Cerebellar cortex (tissue), 1 donor: ENCODE measurements at regions not wholly inside any gene's neighbourhood (a gene's known extent, or its start where the extent isn't known, plus 50 kb on each side); places are given as distances from the start of the nearest gene placed in this dataset.
"Not testable (repeated sequence)": the region's sequence is repeated elsewhere in the genome, so short reads cannot be mapped to it uniquely, and the experiment has no call there.

ENCODE experiments used
- DNase-seq: peaks from one replicate; pipeline ENCODE4 v3.0.0-alpha.2; 2015; ENCODE audit warnings: low spot score

DNA sequence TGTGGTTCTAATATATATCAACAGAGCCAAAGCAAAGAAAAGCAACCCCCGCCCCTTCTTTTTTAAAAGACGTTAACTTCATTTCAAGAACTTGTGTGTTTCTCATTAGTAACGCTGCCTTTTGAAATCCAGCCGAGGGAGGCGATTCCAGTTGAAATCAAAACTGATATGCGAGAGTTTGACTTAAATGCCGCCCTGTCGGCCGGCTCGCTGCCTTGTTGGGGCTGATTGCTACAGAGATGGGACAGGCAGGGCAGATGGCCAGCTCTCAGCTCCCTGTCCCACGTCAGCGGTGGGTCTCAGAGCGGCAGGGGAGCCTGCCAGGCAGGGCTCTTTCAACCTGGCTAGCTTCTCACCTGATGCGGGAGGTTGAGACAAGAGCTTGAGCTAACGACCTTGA, 51.9 kb upstream of the ALX4 start:
- no peak for DNase-seq

DNA sequence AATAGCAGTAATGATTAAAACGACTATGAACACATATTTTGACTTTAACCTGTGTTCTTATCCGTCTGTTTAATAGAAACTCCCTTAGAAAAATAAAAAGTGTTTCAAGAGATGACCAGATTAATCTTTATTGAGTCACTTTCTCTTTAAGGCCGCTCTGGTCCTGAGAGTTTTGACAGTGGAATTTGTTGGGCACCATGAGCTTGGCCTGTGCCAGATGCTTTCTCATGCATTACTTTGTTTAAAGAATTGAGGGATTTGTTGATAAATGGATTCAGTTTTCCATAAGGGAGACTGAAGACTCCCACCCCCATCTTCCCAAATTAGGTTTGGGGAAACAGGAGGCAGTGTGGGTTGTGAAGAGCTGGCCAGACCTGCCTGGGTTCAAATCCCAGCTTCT, 53.2 kb upstream of the ALX4 start:
- DNase-seq = no peak

DNA sequence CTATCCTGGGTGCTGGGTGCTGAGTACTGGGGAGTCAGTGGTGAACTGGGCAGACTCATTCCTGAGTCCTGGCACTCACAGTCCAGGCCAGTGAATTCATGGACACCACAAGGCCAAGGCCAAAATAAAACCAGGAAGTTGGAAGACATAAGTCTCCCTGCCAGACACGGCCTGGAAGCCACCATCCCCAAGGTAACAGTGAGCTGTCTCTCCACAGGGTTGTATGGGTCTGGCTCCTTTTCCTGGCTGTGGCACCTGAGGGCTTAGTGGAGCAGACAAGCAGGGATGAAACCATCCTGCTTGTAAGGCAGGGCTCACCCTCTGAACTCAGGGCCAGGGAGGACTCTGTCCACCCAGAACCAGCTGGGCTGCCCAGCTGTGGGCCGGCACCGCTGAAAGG, 54.7 kb upstream of the ALX4 start:
- DNase-seq = no peak

DNA sequence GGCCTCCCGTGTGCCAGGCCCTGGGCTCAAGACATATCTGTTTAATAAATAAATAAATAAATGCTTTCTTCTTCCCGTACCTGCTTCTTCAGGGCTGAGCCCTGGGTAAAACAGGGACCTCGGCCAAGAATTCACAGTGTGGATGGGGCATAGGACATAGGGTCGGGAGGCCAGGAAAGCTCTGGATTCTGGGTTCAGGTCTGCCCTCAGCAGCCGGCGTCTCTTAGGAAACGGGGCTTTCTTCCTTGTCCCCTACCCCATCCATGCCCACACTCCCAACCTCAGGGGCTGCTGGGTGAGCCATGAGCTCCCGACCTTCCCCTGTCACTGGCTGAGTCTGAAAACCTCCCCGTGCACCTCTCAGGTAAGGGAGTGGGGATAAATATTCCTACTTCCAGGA, 55.7 kb upstream of the ALX4 start:
- no peak for DNase-seq

DNA sequence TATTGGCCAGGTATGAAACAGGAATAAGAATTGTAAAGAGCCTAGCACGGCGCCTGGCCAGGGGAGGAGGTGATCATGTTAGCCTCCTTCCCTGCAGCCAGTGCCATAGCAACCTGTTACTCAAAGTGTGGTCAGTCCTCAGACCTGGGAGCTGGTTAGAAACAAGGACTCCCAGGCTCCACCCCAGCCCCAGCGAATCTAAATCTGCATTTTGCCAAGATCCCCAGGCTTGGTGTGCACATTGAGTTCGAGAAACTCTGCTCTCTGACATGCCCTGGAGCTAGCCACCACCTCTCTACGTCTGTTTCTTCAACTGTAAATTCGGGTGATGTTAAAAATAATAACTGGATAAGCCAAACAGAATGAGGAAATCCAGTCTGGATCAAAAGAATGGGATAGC, 56.1 kb upstream of the ALX4 start:
- DNase-seq = no peak

DNA sequence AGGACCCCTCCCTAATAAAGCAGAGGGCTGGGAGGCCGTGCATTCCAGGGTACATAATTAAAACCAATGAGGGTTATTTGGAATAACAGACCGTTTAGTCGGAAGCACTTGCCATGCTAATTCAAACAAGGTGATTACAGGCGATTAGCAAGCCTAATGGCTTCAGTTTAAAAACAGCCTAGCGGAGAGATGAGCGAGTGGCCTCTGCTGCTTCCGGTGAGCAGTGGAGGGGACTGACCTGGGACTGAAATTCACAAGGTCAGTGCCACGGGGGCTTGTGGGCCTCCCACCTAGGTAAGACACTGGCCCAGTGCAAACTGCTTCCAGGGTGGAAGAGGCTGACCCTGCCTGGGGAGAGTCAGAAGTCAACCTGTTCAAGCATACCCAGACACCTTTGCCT, 56.8 kb upstream of the ALX4 start:
- no peak for DNase-seq

DNA sequence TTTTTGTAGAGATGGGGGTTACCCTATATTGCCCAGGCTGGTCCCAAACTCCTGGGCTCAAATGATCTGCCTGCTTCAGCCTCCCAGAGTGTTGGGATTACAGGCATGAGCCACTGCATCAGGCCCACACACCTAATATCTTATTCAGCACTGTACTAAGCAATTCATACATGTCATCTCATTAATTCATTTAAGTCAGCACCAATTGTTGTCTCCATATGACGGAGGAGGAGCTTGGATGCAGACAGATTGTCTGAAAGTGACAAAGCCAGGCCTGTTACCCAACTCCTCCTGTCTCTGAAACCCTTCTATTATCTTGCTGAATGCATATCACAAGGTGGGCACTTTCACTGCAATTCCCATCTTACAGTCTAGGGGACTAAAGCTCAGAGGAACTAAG, 57.5 kb upstream of the ALX4 start:
- DNase-seq = no peak

DNA sequence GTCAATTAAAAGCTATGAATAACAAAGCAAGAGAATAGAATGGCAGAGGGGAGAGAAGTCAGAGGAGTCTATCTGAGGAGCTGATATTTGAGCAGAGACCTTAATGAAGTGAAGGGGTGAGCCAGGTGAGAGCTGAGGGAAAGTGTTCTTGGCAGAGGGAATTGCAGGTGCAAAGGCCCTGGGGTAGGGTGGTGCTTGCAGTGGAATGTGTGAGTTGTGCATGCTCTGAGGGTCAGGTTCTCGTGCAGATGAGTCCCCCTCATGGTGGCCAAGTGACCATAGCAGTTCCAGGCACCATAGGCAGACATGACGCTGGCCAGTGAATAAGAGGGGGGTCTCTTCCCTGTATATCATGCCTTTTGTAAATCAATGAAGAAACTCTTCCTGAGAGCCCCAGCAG, 58.9 kb upstream of the ALX4 start:
- DNase-seq = no peak

DNA sequence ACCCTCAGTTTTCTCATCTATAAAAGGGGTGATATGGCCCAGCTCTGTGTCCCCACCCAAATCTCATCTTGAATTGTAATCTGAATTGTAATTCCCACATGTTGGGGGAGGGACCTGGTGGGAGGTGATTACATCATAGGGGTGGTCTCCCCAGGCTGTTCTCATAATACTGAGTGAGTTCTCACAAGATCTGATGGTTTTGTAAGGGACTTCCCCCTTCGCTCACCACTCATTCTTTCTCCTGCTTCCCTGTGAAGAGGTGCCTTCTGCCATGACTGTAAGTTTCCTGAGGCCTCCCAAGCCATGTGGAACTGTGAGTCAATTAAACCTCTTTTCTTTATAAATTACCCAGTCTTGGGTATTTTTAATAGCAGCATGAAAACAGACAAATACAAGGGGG, 61.1 kb upstream of the ALX4 start:
- DNase-seq = not testable (repeated sequence)

DNA sequence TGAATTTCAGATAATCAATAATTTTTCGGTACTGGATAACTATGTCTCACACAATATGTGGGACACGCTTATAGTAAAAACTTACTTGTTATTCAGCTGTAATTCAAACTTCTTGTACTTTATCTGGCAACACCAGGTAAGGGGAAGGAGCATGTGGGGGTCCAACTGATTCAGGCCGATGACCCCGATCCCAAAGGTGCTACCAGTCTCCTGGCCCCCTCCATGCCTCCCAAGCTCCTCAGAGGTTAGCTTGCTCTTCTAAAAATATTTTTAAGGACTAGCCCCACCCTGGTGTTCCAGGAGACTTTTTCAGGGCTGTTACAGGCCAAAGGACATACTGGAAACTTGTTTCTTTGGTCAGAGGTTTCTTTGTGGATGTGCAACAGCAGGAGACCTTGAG, 61.8 kb upstream of the ALX4 start:
- no peak for DNase-seq

DNA sequence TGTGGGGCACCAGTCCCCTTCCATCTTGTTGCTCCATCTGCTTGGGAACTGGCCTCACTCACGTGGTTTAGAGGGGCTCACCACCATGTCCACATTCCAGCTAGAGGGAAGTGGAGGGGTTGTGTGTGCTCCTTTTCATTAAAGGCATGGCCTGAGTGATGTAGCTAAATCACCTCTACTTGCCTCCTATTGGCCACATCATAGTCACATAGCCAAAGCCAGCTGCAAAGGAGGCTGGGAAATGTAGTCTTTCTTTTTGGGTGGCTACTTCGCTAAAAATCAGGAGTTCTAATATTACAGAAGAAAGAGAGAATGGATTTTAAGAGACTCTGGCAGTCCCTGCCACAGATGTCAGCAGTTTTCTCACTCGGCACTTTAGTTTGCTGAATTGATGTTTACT, 63.0 kb upstream of the ALX4 start:
- DNase-seq = no peak

DNA sequence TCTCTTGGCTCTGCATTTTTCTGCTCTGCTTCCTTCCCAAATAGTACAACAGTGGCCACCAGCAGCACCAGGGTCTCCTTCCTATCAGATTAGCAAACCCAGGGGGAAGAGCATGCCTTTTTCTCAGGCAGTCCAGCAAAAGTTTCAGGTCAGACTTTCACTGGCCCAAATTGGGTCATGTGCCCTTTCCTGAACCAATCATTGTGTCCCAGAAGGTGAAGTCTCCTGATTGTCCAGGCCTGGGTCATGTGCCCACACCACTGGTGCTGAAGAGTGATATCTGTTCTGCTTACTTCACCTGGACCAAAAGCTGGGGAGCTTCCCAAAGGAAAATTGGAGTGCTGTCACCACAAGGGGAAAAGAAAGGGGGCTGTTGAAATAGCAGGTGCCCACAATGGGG, 64.1 kb upstream of the ALX4 start:
- DNase-seq = no peak

DNA sequence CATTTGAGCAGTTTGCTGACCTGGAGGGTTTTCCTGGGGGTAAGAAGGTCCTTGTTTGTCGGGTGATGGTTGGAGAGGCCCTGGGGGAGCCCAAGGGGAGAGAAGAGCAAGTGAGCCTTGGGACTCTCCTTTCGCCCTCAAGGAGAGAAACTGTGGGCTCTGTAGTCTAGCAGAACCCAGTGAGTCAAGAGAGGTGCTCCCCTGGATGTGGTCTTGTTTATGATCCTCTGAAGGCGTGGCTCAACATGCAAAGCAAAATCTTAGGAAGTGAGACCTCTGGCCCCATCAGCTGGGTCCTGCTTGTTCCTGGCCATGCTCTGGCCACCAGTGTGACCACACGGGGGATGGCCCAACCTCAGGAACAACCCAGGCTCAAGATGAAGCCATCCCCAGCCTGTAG, 66.5 kb upstream of the ALX4 start:
- no peak for DNase-seq

DNA sequence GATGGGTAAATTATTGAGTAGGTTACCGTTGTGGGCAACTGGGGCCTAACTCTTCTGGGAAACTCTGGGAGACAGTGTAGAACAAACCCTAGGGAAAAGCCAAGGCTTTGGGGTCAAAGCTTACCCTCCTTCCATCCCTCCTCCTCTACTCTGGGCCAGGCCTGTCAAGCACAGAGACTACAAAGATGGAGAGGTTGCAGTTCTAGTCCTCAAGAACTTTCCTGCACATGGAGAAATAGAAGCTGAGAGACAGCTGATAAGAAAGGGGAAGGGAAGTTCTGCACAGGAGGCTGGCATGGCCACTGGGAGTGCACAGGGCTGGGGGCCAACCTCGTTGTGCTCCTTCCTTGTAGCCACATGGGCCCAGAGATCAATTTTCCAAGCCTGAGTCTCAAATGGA, 67.2 kb upstream of the ALX4 start:
- DNase-seq = no peak

DNA sequence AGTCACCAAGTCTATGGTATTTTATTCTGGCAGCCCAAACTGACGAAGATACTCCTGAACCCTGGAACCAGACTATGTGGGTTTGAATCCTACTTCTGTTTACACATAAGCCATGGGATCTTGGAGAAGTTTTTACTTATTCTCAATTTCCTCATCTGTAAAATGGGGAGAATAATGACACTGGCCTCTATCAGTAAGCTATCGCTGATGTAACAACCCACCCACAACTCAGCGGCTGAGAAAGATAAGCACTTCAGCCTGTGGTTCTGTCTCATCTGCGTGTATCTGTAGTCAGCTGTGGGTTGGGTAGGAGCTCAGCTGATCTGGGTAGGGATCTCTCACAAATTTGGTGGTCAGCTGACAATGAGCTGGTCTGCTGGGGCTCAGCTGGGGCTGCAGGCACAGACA, 68.0 kb upstream of the ALX4 start:
- no peak for DNase-seq

DNA sequence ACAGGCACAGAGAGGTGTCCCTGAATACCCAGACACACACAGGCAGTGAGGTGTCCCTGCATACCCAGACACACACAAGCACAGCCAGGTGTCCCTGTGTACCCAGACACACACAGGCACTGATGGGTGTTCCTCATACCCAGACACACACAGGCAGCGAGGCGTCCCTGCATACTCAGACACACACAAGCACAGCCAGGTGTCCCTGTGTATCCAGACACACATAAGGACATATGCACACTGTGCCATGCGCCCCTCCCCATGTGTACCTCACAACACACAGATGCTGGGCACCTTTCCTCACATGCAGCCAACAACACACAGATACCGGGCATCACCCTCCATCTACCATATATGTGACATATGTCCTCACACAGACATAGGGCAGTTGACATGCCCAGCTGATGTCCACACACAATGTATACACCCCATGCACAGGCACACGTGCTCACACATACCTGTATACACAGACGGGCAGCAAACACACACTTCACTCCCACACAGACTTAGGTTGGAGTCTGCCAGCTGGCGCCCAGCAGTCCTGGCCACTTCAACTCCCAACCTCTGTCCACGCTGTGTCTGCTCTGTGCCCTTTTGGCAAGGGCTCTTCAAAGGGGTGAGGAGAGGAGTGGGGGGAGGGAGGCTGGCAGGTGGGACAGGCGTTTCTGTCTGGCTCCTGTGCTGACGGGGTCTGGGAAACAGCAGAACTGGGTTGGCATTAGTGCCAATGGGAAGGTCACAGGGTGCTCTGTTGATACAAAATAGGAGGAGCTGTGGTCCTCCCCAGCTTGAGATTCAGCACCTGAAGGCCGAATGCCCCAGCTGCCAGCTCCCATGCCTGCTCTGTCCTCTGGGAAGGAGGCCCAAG, 69.4 kb upstream of the ALX4 start:
- DNase-seq = no peak

DNA sequence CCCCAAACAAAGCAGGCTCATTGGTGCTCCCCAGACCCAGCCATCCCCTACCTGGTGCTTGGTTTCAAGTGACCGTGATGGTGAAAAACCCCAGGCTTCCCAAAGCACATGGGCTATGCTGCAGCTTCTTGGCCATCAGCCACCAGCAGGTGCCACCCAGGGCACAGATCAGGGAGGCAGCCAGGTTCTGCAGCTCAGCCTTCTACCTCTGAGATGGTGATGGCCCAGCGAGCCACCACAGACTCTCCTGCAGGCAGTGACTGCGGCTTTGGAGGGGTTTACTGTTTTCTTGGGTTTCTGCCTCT, 70.0 kb upstream of the ALX4 start:
- no peak for DNase-seq

DNA sequence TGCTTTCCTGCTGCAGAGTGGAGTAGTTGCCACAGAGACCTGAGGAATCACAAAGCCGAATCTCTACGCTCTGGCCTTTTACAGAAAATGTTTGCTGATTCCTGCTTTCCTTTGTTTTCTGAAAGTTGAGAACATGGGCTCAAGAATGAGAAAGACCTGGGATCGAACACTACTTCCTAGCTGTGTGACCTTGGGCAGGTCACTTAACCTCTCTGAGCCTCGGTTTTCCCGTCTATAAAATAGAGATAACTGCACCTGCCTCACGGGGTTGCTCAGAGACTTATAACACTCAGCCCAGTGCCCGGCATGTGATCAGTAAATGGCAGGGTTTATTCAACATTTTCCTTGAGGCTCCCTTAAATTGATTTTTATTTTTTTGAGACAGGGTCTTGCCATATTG, 70.9 kb upstream of the ALX4 start:
- DNase-seq = no peak

DNA sequence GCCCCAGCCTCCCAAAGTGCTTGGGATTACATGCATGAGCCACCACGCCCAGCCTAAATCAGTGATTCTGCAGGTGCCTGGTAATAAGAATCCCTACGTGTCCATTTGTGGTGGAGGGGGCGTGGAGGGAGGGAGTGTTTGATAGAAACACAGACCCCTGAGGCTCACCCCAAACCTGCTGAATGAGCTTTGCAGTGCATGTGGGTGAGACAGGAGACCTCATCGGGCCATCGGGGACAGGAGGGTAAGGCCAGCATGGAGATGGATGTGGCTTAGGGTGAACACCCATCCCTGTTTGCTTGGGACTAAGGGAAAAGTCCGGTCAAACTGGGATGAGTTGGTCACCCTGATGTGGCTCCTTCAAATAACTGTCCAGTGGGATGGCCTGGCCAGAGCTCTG, 71.3 kb upstream of the ALX4 start:
- no peak for DNase-seq

DNA sequence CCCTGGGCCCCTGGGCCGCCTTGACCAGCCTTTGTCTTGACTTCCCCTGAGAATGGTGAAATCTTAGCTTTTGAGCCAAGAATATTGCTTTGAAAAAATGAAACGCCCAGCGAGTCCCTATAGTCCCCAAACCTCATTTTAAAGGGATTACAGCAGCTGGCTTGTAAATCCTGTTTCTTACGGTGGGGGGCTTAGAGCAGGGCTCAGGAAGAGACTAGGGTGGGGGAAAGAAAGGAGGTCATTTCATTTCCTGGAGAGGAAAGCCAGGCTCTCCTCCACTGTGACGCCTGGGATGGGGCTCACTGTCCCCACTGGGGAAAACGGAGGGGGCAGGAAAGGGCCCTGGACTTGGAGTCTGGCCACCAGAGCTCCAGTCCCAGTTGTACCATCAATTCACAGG, 72.2 kb upstream of the ALX4 start:
- no peak for DNase-seq

DNA sequence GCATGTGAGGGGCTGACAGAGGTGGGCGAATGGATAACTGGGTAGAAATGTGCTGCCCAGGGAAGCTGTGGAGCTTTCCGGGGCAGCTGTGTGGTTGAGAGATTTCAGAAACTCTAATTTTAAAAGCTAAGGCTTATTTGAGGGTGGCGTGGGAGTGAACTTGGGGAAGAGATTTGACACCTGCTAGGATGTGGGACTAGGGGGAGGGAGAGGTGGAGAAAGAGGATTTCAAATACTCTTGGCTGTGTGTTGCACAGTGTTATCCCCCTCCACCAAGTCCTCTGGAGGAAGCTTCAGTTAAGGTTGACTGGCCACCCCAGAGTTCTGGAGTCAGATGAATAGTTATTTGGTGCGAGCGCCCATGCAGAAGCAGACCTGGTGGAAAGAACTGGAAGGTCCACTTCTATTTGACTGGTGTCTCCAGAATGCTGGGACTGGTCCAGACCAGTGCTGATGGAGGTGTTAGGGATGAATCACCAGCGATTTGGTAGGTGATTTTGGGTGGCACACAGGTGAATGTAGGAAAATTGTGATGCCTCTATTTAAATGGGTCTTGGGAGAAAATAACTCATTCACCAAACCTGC, 72.8 kb upstream of the ALX4 start:
- no peak for DNase-seq

DNA sequence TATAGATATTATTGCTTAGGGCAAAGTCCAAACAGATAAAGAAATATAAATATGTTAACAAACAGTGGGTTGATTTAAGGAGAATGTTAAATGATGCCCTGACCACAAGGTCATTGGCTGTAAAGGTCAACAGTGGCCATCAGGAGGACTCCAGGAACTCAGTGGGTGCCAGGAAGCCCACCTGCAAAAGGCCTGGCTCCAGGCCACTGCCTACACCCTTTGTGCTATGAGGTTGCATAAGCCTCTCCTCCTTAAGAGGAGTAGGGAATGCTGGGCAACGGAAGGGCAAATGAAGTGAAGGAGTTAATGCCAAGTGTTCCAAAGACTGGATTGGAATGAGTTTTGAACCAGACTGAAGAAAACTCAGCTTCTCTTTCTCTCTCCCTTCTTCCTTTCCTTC, 73.3 kb upstream of the ALX4 start:
- no peak for DNase-seq

DNA sequence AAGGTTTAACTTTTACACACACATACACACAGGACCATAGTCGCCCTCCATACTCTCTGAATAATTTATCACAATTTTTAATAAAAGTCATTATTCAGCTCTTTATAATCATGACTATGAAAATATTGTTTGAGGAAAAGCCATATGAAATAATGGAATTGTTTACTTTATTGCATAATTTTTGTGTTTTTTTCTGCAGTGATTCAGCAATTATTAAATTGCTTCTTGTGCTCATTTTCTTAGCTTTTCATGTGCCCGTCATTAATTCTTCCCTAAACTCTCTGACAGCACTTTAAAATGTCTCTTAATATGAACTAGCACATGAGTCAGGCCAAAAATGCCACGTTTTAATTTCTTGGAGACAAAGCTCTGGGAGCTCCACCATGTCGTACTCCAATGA, 77.5 kb upstream of the ALX4 start:
- no peak for DNase-seq

DNA sequence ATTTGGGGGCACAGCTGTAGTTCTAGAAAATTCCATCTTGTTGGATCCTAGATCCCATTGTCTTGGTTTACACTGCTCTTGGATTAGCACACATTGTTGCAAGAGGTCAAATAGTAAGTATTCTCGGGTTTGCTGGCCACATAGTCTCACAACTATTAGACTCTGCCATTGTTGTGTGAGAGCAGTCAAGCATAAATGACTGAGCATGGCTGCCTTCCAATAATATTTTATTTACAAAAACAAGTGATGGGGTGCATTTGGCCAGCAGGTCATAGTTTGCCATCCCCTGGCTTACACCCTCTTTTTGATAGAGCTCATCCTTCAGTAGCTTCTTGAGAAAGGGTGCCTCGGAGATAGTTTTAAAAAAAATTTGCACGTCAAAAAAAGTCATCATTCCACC, 77.9 kb upstream of the ALX4 start:
- no peak for DNase-seq
